MM.1S (cell line): ENCODE measurements at regions not wholly inside any gene's neighbourhood (a gene's known extent, or its start where the extent isn't known, plus 50 kb on each side); places are given as distances from the start of the nearest gene placed in this dataset.
"Not testable (repeated sequence)": the region's sequence is repeated elsewhere in the genome, so short reads cannot be mapped to it uniquely, and the experiment has no call there.

Source experiments
- DNase-seq: peaks from one replicate; pipeline ENCODE4 v3.0.0-alpha.2; 2015
- H2AFZ ChIP-seq: fragments of 300-600 bp; sonication (generic); 2 replicates; pipeline ENCODE4 v1.6.0; 2016; ENCODE audit warnings: antibody characterized with exemption, low read length
- H3F3A ChIP-seq: fragments of 300-600 bp; sonication (generic); 2 replicates; pipeline ENCODE4 v1.6.1; 2016; ENCODE audit warnings: mild to moderate bottlenecking, antibody characterized with exemption, low read length, moderate library complexity, mixed read lengths; ENCODE audit not compliant: insufficient read depth
- H3K27ac ChIP-seq: fragments of 300-600 bp; sonication (generic); 2 replicates; pipeline ENCODE4 v1.5.1; 2016; ENCODE audit warnings: mild to moderate bottlenecking, low read length
- H3K27me3 ChIP-seq: fragments of 300-600 bp; sonication (generic); replicated peaks from 2 replicates; pipeline ENCODE4 v1.6.0; 2016; ENCODE audit warnings: low read length; ENCODE audit not compliant: insufficient read depth
- H3K36me3 ChIP-seq: fragments of 300-600 bp; sonication (generic); replicated peaks from 2 replicates; pipeline ENCODE4 v1.6.1; 2016; ENCODE audit warnings: mild to moderate bottlenecking, low read length, mixed read lengths; ENCODE audit not compliant: insufficient read depth
- H3K4me1 ChIP-seq: fragments of 300-600 bp; sonication (generic); 2 replicates; pipeline ENCODE4 v1.6.1; 2016; ENCODE audit warnings: low read length, mixed read lengths
- H3K4me2 ChIP-seq: fragments of 300-600 bp; sonication (generic); 2 replicates; pipeline ENCODE4 v1.6.0; 2016; ENCODE audit warnings: low read depth, low read length
- H3K4me3 ChIP-seq: fragments of 300-600 bp; sonication (generic); 2 replicates; pipeline ENCODE4 v1.5.1; 2016; ENCODE audit warnings: low read length, mixed read lengths
- H3K79me2 ChIP-seq: fragments of 300-600 bp; sonication (generic); 2 replicates; pipeline ENCODE4 v1.6.1; 2016; ENCODE audit warnings: mixed run types, low read length, mixed read lengths
- H3K9ac ChIP-seq: fragments of 300-600 bp; sonication (generic); 2 replicates; pipeline ENCODE4 v1.6.1; 2016; ENCODE audit warnings: low read length, mixed read lengths
- H3K9me2 ChIP-seq: fragments of 300-600 bp; sonication (generic); replicated peaks from 2 replicates; pipeline ENCODE4 v1.6.1; 2016; ENCODE audit warnings: mild to moderate bottlenecking, low read length, mixed read lengths; ENCODE audit not compliant: insufficient read depth
- H3K9me3 ChIP-seq: fragments of 300-600 bp; sonication (generic); replicated peaks from 2 replicates; pipeline ENCODE4 v1.6.1; 2016; ENCODE audit warnings: mild to moderate bottlenecking, low read length, mixed read lengths; ENCODE audit not compliant: insufficient read depth
- H4K20me1 ChIP-seq: fragments of 300-600 bp; sonication (generic); 2 replicates; pipeline ENCODE4 v1.6.1; 2016; ENCODE audit warnings: mild to moderate bottlenecking, low read length, moderate library complexity, mixed read lengths; ENCODE audit not compliant: insufficient read depth
- EZH2 ChIP-seq: fragments of 300-600 bp; sonication (generic); optimal IDR thresholded peaks from 2 replicates; pipeline ENCODE3; 2017; ENCODE audit warnings: low read depth, mild to moderate bottlenecking, antibody characterized with exemption, low read length, mixed read lengths
- EZH2phosphoT487 ChIP-seq: fragments of 300-600 bp; sonication (generic); IDR thresholded peaks from 2 replicates; pipeline ENCODE4 v1.6.1; 2018; ENCODE audit warnings: antibody characterized with exemption, low read length
- TF ChIP-seq, protein P1 (sequence below): fragments of 300-600 bp; sonication (generic); IDR thresholded peaks from 2 replicates; pipeline ENCODE4 v1.5.1; 2016; ENCODE audit warnings: antibody characterized with exemption, low read length, mixed read lengths

DNA sequence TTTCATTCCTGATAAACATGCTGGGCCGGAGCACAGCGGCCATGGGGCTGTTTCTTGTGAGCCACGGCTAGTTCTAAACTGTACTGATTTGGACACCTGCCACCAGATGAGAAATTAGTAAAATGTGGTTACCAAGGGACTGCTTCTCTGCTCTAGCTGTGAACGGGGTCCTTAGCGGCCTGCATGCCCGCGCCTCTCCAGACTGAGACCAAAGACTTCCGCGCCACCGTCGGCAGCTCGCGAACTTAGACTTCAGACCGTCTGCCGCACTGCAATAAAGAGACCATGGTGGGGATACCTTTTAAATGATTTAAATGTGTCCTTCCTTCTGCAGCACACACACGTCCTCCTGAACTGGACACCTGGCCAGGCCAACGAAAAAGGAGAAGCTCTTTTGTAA is 116.4 kb downstream of the BMS1 start:
- no peaks in the 10 kb centered on the region for H3K9me3 ChIP-seq
- H3K27ac ChIP-seq = no peak overlapping the region

DNA sequence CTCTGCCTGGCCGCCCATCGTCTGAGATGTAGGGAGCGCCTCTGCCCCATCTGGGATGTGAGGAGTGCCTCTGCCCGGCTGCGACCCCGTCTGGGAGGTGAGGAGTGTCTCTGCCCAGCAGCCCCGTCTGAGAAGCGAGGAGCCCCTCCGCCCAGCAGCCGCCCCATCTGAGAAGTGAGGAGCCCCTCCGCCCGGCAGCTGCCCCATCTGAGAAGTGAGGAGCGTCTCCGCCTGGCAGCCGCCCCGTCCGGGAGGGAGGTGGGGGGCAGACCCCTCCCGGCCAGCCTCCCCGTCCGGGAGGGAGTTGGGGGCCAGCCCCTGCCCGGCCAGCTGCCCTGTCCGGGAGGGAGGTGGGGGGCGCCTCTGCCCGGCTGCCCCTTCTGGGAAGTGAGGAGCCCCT is 117.8 kb downstream of the BMS1 start:
- not testable (repeated sequence) for H3K9me3 ChIP-seq, H3K27me3 ChIP-seq, H3K4me2 ChIP-seq, H3K79me2 ChIP-seq, DNase-seq, H3K4me1 ChIP-seq, H4K20me1 ChIP-seq, H3K9me2 ChIP-seq, H2AFZ ChIP-seq, H3F3A ChIP-seq, H3K4me3 ChIP-seq, H3K27ac ChIP-seq, H3K36me3 ChIP-seq, H3K9ac ChIP-seq

More for the DNA sequence above, 116.4 kb downstream of the BMS1 start:
- no peaks in the 10 kb centered on the region for H3K36me3 ChIP-seq
- no peak overlapping the region for H3K4me2 ChIP-seq
- DNase-seq = no peak
- no peaks in the 10 kb centered on the region for H4K20me1 ChIP-seq
- no peaks in the 10 kb centered on the region for H3K27me3 ChIP-seq
- no peak overlapping the region for H3K4me3 ChIP-seq
- H3K4me1 ChIP-seq = no peaks in the 10 kb centered on the region
- TF ChIP-seq EZH2 (no peak), EZH2phosphoT487 (no peak)
- TF ChIP-seq, protein P1, sequence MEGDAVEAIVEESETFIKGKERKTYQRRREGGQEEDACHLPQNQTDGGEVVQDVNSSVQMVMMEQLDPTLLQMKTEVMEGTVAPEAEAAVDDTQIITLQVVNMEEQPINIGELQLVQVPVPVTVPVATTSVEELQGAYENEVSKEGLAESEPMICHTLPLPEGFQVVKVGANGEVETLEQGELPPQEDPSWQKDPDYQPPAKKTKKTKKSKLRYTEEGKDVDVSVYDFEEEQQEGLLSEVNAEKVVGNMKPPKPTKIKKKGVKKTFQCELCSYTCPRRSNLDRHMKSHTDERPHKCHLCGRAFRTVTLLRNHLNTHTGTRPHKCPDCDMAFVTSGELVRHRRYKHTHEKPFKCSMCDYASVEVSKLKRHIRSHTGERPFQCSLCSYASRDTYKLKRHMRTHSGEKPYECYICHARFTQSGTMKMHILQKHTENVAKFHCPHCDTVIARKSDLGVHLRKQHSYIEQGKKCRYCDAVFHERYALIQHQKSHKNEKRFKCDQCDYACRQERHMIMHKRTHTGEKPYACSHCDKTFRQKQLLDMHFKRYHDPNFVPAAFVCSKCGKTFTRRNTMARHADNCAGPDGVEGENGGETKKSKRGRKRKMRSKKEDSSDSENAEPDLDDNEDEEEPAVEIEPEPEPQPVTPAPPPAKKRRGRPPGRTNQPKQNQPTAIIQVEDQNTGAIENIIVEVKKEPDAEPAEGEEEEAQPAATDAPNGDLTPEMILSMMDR = no peak
- H3F3A ChIP-seq = no peaks in the 10 kb centered on the region
- no peaks in the 10 kb centered on the region for H3K79me2 ChIP-seq
- H2AFZ ChIP-seq = no peak overlapping the region
- H3K9ac ChIP-seq = no peak overlapping the region
- no peaks in the 10 kb centered on the region for H3K9me2 ChIP-seq

DNA sequence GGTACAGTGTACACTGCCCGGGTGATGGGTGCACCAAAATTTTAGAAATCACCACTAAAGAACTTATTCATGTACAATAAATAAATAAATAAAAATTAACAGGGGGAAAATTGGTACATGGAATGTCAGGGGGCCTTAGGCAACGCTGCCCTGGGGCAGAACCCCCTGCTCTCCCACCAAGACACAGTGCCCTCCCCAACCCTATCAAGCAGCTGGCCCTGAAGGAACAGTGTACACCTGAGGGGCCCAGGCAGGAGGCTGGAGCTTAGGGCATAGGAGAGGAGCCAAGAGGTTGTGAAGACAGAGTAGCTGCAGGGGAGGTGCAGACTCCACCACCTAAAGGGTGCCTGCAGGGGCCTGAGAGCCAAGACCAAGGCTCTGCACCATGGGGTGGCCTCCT is 128.8 kb downstream of the BMS1 start:
- Histone ChIP-seq H3K36me3 (no peaks in the 10 kb centered on the region), H3K9ac (no peak overlapping the region), H3K9me3 (no peaks in the 10 kb centered on the region), H4K20me1 (no peaks in the 10 kb centered on the region), H3F3A (no peaks in the 10 kb centered on the region), H3K4me2 (no peak overlapping the region), H3K9me2 (no peaks in the 10 kb centered on the region), H2AFZ (no peak overlapping the region), H3K4me1 (no peaks in the 10 kb centered on the region), H3K4me3 (no peak overlapping the region), H3K27ac (no peak overlapping the region), H3K79me2 (no peaks in the 10 kb centered on the region), H3K27me3 (no peaks in the 10 kb centered on the region)
- TF ChIP-seq, protein P1 = no peak
- no peak for TF ChIP-seq EZH2phosphoT487
- TF ChIP-seq EZH2 = no peak
- DNase-seq = no peak

DNA sequence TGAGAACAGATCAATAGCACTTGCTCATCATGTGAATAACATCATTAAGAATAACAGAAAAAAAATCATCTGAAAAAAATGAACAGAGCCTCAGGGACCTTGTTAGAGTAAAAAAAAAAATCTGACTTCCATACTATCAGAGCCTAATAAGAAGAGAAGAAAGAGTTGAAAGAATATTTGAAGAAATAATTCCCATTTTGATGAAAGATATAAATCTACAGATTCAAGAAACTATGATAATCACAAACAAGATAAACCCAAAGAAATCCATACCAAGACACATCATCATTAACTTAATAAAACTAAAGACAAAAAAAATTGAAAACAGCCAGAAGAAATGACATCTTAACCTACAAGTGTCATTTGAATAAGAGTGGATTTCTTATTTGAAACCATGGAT is 134.4 kb downstream of the BMS1 start:
- no peak overlapping the region for H2AFZ ChIP-seq

More for the DNA sequence above, 134.4 kb downstream of the BMS1 start:
- H3K9me3 ChIP-seq = no peaks in the 10 kb centered on the region
- no peaks in the 10 kb centered on the region for H3K9me2 ChIP-seq
- H3K4me1 ChIP-seq = no peaks in the 10 kb centered on the region
- H3K79me2 ChIP-seq = no peaks in the 10 kb centered on the region
- DNase-seq = no peak
- H3K27ac ChIP-seq = no peak overlapping the region
- TF ChIP-seq, protein P1 = no peak
- TF ChIP-seq EZH2 (no peak), EZH2phosphoT487 (no peak)
- H3K36me3 ChIP-seq = no peaks in the 10 kb centered on the region
- H3K4me2 ChIP-seq = no peak overlapping the region
- H3F3A ChIP-seq = no peaks in the 10 kb centered on the region
- H3K4me3 ChIP-seq = no peak overlapping the region
- no peaks in the 10 kb centered on the region for H3K27me3 ChIP-seq
- H3K9ac ChIP-seq = no peak overlapping the region
- no peaks in the 10 kb centered on the region for H4K20me1 ChIP-seq
